B cell (primary cell): ENCODE measurements at regions not wholly inside any gene's neighbourhood (a gene's known extent, or its start where the extent isn't known, plus 50 kb on each side); places are given as distances from the start of the nearest gene placed in this dataset.

Experiments used
- ATAC-seq: fragments of 200-7000 bp; cut with Tn5 transposase; one replicate; pipeline ENCODE4 v1.10.0; 2021; ENCODE audit warnings: low read depth, mild to moderate bottlenecking, moderate number of reproducible peaks, moderate library complexity
- CTCF ChIA-PET: fragments of 350-600 bp; sonication (Branson Sonifier 250); formaldehyde crosslinking; loops from one replicate; lab custom pipeline; 2021; ENCODE audit warnings: antibody characterized with exemption, inconsistent platforms; lab: Charles Lee
- POLR2A ChIA-PET: fragments of 350-600 bp; sonication (Branson Sonifier 250); formaldehyde crosslinking; loops from one replicate; lab custom pipeline; 2021; ENCODE audit warnings: antibody characterized with exemption; lab: Charles Lee
- DNase-seq: peaks from one replicate; pipeline ENCODE4 v3.0.0; 2013
- H2AFZ ChIP-seq: 2 replicates; pipeline ENCODE4 v1.6.1; 2012; ENCODE audit warnings: mild to moderate bottlenecking, low read depth, low read length; ENCODE audit not compliant: insufficient read depth, poor library complexity, severe bottlenecking
- H3K27ac ChIP-seq, 2 donors: 1 replicate in 1 of 2; 2 replicates in 1 of 2; pipeline ENCODE4 v1.5.1; 2012 to 2013; ENCODE audit warnings: low read length in 2 of 2, mild to moderate bottlenecking in 2 of 2, moderate library complexity in 1 of 2
- H3K27me3 ChIP-seq, 4 experiments: fragments of 200-600 bp in 1 of 4; sonication (generic) in 1 of 4; replicated peaks in 1 of 4; 1 replicate in 2 of 4; 2 replicates in 2 of 4; pipeline versions ENCODE4 v1.6.1 to v1.7.0; 2013 to 2016; ENCODE audit warnings: low read length in 3 of 4, mild to moderate bottlenecking in 2 of 4, mixed read lengths in 1 of 4, moderate library complexity in 1 of 4; ENCODE audit not compliant: insufficient read depth in 4 of 4, control insufficient read depth in 3 of 4; ENCODE audit errors: control extremely low read depth in 1 of 4
- H3K36me3 ChIP-seq, 2 experiments: replicated peaks in 1 of 2; 1 replicate in 1 of 2; 2 replicates in 1 of 2; pipeline versions ENCODE4 v1.6.1 to v1.7.1; 2013; ENCODE audit warnings: low read length in 1 of 2; ENCODE audit not compliant: insufficient read depth in 2 of 2, control insufficient read depth in 1 of 2; ENCODE audit errors: control extremely low read depth in 1 of 2, extremely low read depth in 1 of 2
- H3K4me1 ChIP-seq, 2 donors: fragments of 200-600 bp in 1 of 2; sonication (generic) in 1 of 2; 1 replicate in 1 of 2; 2 replicates in 1 of 2; pipeline versions ENCODE4 v1.5.1 to v1.6.1; 2013 to 2017; ENCODE audit warnings: low read length in 2 of 2; ENCODE audit not compliant: control insufficient read depth in 2 of 2, insufficient read depth in 2 of 2
- H3K4me2 ChIP-seq: replicated peaks from 2 replicates; pipeline ENCODE3; 2012; ENCODE audit warnings: mild to moderate bottlenecking, low read depth, low read length; ENCODE audit not compliant: poor library complexity, severe bottlenecking
- H3K4me3 ChIP-seq, 5 experiments: fragments of 200-600 bp in 1 of 5; sonication (generic) in 1 of 5; 1 replicate in 3 of 5; 2 replicates in 2 of 5; pipeline versions ENCODE4 v1.5.1 to v1.7.0; 2011 to 2016; ENCODE audit warnings: low read length in 4 of 5, mild to moderate bottlenecking in 4 of 5, low read depth in 2 of 5, control low read depth in 1 of 5, moderate library complexity in 1 of 5; ENCODE audit not compliant: insufficient read depth in 1 of 5; ENCODE audit errors: control extremely low read depth in 1 of 5, extremely low read depth in 1 of 5
- H3K79me2 ChIP-seq: fragments of 200-600 bp; sonication (generic); one replicate; pipeline ENCODE4 v1.6.0; 2016; ENCODE audit warnings: low read length; ENCODE audit not compliant: control insufficient read depth, insufficient read depth
- H3K9ac ChIP-seq: fragments of 200-600 bp; sonication (generic); 2 replicates; pipeline ENCODE4 v1.6.1; 2017; ENCODE audit warnings: mild to moderate bottlenecking, low read length, moderate library complexity
- H3K9me3 ChIP-seq, 3 donors: one replicate each; pipeline versions ENCODE4 v1.6.1 to v1.7.1; 2013; ENCODE audit warnings: low read length in 2 of 3; ENCODE audit not compliant: control insufficient read depth in 2 of 3, insufficient read depth in 1 of 3; ENCODE audit errors: control extremely low read depth in 1 of 3
- H4K20me1 ChIP-seq: 2 replicates; pipeline ENCODE4 v1.6.0; 2012; ENCODE audit warnings: mild to moderate bottlenecking, low read length; ENCODE audit not compliant: insufficient read depth, control insufficient read depth, poor library complexity, severe bottlenecking
- H3K27ac Mint-ChIP-seq: one replicate; pipeline ENCODE4 v1.8.0; 2021; ENCODE audit warnings: mixed read lengths
- H3K27me3 Mint-ChIP-seq: one replicate; pipeline ENCODE4 v1.8.0; 2021; ENCODE audit warnings: mixed read lengths
- H3K4me1 Mint-ChIP-seq: one replicate; pipeline ENCODE4 v1.8.0; 2021; ENCODE audit warnings: mixed read lengths
- H3K4me3 Mint-ChIP-seq: one replicate; pipeline ENCODE4 v1.8.0; 2021; ENCODE audit warnings: mixed read lengths
- H3K9me3 Mint-ChIP-seq: one replicate; pipeline ENCODE4 v1.8.0; 2022; ENCODE audit warnings: mixed read lengths; ENCODE audit not compliant: insufficient read depth
- EZH2 ChIP-seq: IDR thresholded peaks from 2 replicates; pipeline ENCODE4 v1.6.1; 2012; ENCODE audit warnings: borderline replicate concordance, low read depth, mild to moderate bottlenecking, moderate library complexity, low read length; ENCODE audit not compliant: insufficient read depth, poor library complexity, severe bottlenecking
- WGBS: methylation state at CpG from one replicate; pipeline ENCODE4 v1.1.5; 2013; ENCODE audit warnings: missing lambda C conversion rate; ENCODE audit not compliant: insufficient coverage; 5-methylcytosine and 5-hydroxymethylcytosine counted together
- intact Hi-C: fragments of 100-400 bp; cut with micrococcal nuclease; formaldehyde crosslinking; loops from one replicate; pipeline ENCODE4 v1.10.0; 2022
- TF ChIP-seq, protein P1 (sequence below): fragments of 200-600 bp; IDR thresholded peaks from one replicate; pipeline ENCODE4 v1.8.0; 2022; ENCODE audit warnings: antibody characterized with exemption, mild to moderate bottlenecking

DNA sequence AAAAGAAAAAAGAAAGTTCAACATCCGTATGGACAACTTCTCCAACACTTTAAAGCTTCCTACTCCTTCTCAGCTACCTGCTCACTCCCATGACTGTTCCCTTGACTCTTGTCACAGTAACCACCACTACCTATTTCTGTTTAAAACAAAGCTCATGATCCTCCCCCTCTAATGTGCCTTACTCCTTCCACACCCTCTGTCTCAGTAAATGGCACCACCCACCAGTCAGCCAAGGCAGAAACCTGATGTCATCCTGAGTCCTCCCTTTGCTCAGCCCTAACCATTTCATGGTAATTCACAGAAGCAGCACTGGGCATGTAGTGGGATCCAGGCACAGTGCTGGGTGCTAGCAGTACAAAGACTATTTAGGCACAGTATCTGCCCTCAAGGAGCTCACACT lies 63.0 kb upstream of the PPM1J start:
- Mint-ChIP-seq H3K4me3 (no peak overlapping the region), H3K9me3 (no peaks in the 10 kb centered on the region), H3K27me3 (peaks cover 11% of the 10 kb centered on the region), H3K4me1 (no peaks in the 10 kb centered on the region), H3K27ac (no peak overlapping the region)
- ATAC-seq (no peak), DNase-seq (no peak)
- TF ChIP-seq EZH2: no peak
- TF ChIP-seq, protein P1, sequence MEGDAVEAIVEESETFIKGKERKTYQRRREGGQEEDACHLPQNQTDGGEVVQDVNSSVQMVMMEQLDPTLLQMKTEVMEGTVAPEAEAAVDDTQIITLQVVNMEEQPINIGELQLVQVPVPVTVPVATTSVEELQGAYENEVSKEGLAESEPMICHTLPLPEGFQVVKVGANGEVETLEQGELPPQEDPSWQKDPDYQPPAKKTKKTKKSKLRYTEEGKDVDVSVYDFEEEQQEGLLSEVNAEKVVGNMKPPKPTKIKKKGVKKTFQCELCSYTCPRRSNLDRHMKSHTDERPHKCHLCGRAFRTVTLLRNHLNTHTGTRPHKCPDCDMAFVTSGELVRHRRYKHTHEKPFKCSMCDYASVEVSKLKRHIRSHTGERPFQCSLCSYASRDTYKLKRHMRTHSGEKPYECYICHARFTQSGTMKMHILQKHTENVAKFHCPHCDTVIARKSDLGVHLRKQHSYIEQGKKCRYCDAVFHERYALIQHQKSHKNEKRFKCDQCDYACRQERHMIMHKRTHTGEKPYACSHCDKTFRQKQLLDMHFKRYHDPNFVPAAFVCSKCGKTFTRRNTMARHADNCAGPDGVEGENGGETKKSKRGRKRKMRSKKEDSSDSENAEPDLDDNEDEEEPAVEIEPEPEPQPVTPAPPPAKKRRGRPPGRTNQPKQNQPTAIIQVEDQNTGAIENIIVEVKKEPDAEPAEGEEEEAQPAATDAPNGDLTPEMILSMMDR: no peak
- peaks cover 0 to 6% (median 0%) of the 10 kb centered on the region in 3 donors for H3K9me3 ChIP-seq
- no CpG with 5 or more reads among the region's 1 CpG for WGBS
- H4K20me1 ChIP-seq: no peaks in the 10 kb centered on the region
- H3K27me3 ChIP-seq: peaks cover 0 to 6% (median 0%) of the 10 kb centered on the region in 4 experiments
- H3K36me3 ChIP-seq: no peaks in the 10 kb centered on the region
- no peaks in the 10 kb centered on the region for H3K79me2 ChIP-seq
- H3K4me2 ChIP-seq: no peak overlapping the region
- intact Hi-C loops: no loop called here
- CTCF ChIA-PET: no interaction called here
- H3K4me1 ChIP-seq: no peaks in the 10 kb centered on the region
- POLR2A ChIA-PET: no interaction called here
- no peak overlapping the region for H2AFZ ChIP-seq
- H3K27ac ChIP-seq: no peak overlapping the region
- no peak overlapping the region for H3K9ac ChIP-seq
- no peak overlapping the region for H3K4me3 ChIP-seq

DNA sequence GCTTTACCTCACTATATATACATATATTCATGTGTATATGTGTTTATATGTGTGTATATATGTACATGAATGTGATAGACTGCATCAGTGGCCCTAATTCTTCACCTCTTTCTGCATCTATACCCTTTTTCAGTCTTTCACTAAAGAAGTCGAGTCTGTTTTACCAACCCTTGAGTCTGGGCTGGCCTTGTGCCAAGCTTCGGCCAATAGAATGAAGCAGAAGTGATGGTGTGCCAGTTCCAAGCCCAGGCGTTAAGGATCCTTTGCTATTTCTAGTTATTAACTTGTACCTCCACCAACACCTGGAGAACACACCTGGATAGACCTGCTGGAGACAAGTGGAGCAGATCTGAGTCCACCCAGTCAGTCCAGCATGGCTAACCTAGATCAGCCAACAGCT lies 61.6 kb upstream of the PPM1J start:
- ATAC-seq: no peak
- Histone ChIP-seq H3K4me1 (no peaks in the 10 kb centered on the region), H3K27ac (no peak overlapping the region), H3K9ac (no peak overlapping the region), H3K4me2 (no peak overlapping the region), H3K27me3 (peaks cover 0 to 9% (median 0%) of the 10 kb centered on the region in 4 experiments), H3K4me3 (no peak overlapping the region), H4K20me1 (no peaks in the 10 kb centered on the region), H3K79me2 (no peaks in the 10 kb centered on the region), H3K36me3 (no peaks in the 10 kb centered on the region), H3K9me3 (no peaks in the 10 kb centered on the region), H2AFZ (no peak overlapping the region)
- intact Hi-C loops: no loop called here
- CTCF ChIA-PET: no interaction called here
- Mint-ChIP-seq H3K4me3 (no peak overlapping the region), H3K9me3 (no peaks in the 10 kb centered on the region), H3K27ac (no peak overlapping the region), H3K4me1 (no peaks in the 10 kb centered on the region), H3K27me3 (peaks cover 11% of the 10 kb centered on the region)
- whole genome bisulfite sequencing: 93% methylated on average over 2 of the region's 3 CpGs
- no peak for TF ChIP-seq EZH2
- TF ChIP-seq, protein P1: no peak
- POLR2A ChIA-PET: no interaction called here
- no peak for DNase-seq
